Type B pancreatic cell (in vitro differentiated cells): ENCODE measurements at regions not wholly inside any gene's neighbourhood (a gene's known extent, or its start where the extent isn't known, plus 50 kb on each side); places are given as distances from the start of the nearest gene placed in this dataset.

Experiments used
- DNase-seq: peaks from one replicate; pipeline ENCODE4 v3.0.0; 2021; ENCODE audit warnings: mixed read lengths; ENCODE audit not compliant: unreplicated experiment; ENCODE audit errors: extremely low spot score
- H3K27ac Mint-ChIP-seq: 2 replicates; pipeline ENCODE4 v1.8.0; 2021; ENCODE audit warnings: mild to moderate bottlenecking, mixed read lengths
- H3K27me3 Mint-ChIP-seq: 2 replicates; pipeline ENCODE4 v1.8.0; 2021; ENCODE audit warnings: mixed read lengths
- H3K36me3 Mint-ChIP-seq: 2 replicates; pipeline ENCODE4 v1.8.0; 2021; ENCODE audit warnings: mixed read lengths
- H3K4me1 Mint-ChIP-seq: one replicate; pipeline ENCODE4 v1.8.0; 2021; ENCODE audit warnings: mixed read lengths; ENCODE audit not compliant: unreplicated experiment
- H3K4me3 Mint-ChIP-seq: 2 replicates; pipeline ENCODE4 v1.8.0; 2021; ENCODE audit warnings: mild to moderate bottlenecking, mixed read lengths
- H3K9me3 Mint-ChIP-seq: 2 replicates; pipeline ENCODE4 v1.8.0; 2021; ENCODE audit warnings: mixed read lengths
- TF ChIP-seq, protein P1 (sequence below): fragments of 200-600 bp; sonication (generic); conservative IDR thresholded peaks from 2 replicates; pipeline ENCODE4 v1.5.0; 2021; ENCODE audit warnings: antibody characterized with exemption, mild to moderate bottlenecking

DNA sequence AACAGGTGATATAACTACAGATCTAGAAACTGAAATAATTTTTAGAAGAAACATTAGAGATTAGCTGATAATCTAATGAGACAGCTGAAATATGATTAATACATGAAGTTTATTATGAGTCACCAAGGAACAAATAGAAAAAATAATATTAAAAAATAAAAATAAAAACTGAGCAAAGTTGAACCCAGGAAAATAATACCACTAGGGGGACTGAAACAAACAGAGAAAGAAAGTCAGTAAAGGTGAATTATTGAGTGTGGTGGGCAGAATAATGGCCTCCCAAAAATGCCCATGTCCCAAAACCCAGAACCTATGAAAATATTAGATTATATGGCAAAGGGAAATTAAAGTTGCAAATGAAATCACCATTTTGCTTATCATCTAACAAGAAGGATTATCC lies 820.7 kb upstream of the INTU start:
- Mint-ChIP-seq H3K36me3 (no peaks in the 10 kb centered on the region), H3K4me1 (no peaks in the 10 kb centered on the region), H3K27me3 (no peaks in the 10 kb centered on the region), H3K4me3 (no peak overlapping the region), H3K9me3 (peaks cover 6% of the 10 kb centered on the region), H3K27ac (no peak overlapping the region)
- TF ChIP-seq, protein P1, sequence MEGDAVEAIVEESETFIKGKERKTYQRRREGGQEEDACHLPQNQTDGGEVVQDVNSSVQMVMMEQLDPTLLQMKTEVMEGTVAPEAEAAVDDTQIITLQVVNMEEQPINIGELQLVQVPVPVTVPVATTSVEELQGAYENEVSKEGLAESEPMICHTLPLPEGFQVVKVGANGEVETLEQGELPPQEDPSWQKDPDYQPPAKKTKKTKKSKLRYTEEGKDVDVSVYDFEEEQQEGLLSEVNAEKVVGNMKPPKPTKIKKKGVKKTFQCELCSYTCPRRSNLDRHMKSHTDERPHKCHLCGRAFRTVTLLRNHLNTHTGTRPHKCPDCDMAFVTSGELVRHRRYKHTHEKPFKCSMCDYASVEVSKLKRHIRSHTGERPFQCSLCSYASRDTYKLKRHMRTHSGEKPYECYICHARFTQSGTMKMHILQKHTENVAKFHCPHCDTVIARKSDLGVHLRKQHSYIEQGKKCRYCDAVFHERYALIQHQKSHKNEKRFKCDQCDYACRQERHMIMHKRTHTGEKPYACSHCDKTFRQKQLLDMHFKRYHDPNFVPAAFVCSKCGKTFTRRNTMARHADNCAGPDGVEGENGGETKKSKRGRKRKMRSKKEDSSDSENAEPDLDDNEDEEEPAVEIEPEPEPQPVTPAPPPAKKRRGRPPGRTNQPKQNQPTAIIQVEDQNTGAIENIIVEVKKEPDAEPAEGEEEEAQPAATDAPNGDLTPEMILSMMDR, result peak; percentile 57
- DNase-seq, result no peak

DNA sequence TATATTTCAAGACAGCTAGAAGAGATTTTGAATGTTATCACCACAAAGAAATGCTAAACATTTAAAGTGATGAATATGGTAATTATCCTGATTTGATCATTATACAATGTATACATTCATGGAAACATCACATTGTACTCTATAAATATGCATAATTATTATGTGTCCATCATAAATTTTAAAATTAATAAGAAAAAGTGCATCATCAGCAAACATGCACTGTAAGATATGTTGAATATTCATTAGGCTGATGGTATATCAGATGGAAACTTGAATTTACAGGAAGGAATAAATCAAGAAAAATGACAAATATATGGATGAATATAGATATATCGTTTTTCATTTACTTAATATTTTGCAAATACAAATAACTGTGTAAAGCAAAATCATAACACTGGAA lies 812.1 kb upstream of the INTU start:
- no peak overlapping the region for H3K4me3 Mint-ChIP-seq
- H3K36me3 Mint-ChIP-seq, result no peaks in the 10 kb centered on the region
- no peak for DNase-seq
- no peaks in the 10 kb centered on the region for H3K27me3 Mint-ChIP-seq
- TF ChIP-seq, protein P1, result no peak
- H3K4me1 Mint-ChIP-seq, result no peaks in the 10 kb centered on the region
- no peaks in the 10 kb centered on the region for H3K9me3 Mint-ChIP-seq
- H3K27ac Mint-ChIP-seq, result no peak overlapping the region

DNA sequence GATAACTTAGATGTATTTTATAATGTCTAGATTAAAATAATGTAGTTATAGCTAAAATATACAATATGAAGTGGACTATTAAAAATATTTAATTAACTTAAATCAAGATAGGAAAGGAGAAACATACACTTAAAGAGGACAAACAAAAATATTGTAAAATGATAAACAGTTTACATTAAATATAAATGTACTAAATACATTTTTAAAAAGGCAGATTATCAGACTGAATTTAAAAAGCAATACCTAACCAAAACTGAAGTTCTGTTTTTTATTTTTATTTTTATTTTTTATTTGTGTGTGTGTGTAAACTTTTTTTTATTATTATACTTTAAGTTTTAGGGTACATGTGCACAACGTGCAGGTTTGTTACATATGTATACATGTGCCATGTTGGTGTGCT lies 811.6 kb upstream of the INTU start:
- Mint-ChIP-seq H3K4me1 (no peaks in the 10 kb centered on the region), H3K36me3 (no peaks in the 10 kb centered on the region), H3K9me3 (no peaks in the 10 kb centered on the region), H3K27me3 (no peaks in the 10 kb centered on the region), H3K27ac (no peak overlapping the region), H3K4me3 (no peak overlapping the region)
- TF ChIP-seq, protein P1, result no peak
- no peak for DNase-seq

DNA sequence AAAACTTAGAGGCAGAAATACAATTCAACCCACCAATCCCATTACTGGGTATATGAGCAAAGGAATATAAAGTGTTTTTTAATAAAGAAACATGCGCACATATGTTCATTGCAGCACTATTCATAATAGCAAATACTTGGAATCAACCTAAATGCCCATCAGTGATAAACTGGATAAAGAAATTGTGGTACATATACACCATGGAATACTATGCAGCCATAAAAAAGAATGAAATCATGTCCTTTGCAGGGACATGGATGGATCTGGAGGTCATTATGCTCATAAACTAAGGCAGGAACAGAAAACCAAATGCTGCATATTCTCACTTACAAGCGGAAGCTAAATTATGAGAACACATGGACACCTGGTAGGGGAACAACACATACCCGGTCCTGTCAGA lies 807.7 kb upstream of the INTU start:
- Mint-ChIP-seq H3K27me3 (no peaks in the 10 kb centered on the region), H3K4me3 (no peak overlapping the region), H3K36me3 (no peaks in the 10 kb centered on the region), H3K27ac (no peak overlapping the region), H3K9me3 (no peaks in the 10 kb centered on the region), H3K4me1 (no peaks in the 10 kb centered on the region)
- TF ChIP-seq, protein P1, result no peak
- DNase-seq, result no peak

GRCh38 chr4:126827669-126828068 lies 805.1 kb upstream of the INTU start:
- Mint-ChIP-seq H3K9me3 (peaks cover 5% of the 10 kb centered on the region), H3K4me3 (no peak overlapping the region), H3K36me3 (no peaks in the 10 kb centered on the region), H3K4me1 (no peaks in the 10 kb centered on the region), H3K27me3 (no peaks in the 10 kb centered on the region), H3K27ac (no peak overlapping the region)
- DNase-seq, result no peak
- TF ChIP-seq, protein P1, result no peak

DNA sequence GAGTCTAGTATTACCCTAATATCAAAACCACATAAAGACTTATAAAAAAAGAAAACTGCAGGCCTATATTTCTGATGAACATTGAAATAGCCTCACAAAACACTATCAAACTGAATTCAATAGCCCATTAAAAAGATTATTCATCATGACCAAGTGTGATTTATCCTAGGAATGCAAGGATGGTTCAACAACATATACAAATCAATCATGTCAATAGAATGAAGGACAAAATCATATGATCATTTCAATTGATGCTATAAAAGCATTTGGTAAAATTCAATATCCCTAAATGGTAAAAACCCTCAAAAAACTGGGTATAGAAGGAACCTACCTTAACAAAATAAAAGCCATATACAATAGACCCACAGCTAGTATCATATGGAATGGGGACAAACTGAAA lies 797.9 kb upstream of the INTU start:
- TF ChIP-seq, protein P1, result no peak
- no peak overlapping the region for H3K27ac Mint-ChIP-seq
- no peaks in the 10 kb centered on the region for H3K4me1 Mint-ChIP-seq

More for the DNA sequence above, 797.9 kb upstream of the INTU start:
- Mint-ChIP-seq H3K9me3 (peaks cover 13% of the 10 kb centered on the region), H3K4me3 (no peak overlapping the region), H3K36me3 (peaks cover 3% of the 10 kb centered on the region), H3K27me3 (no peaks in the 10 kb centered on the region)
- DNase-seq, result no peak
